ENCODE measurements at regions not wholly inside any gene's neighbourhood (a gene's known extent, or its start where the extent isn't known, plus 50 kb on each side); places are given as distances from the start of the nearest gene placed in this dataset.
"Not testable (repeated sequence)": the region's sequence is repeated elsewhere in the genome, so short reads cannot be mapped to it uniquely, and the experiment has no call there.

DNA sequence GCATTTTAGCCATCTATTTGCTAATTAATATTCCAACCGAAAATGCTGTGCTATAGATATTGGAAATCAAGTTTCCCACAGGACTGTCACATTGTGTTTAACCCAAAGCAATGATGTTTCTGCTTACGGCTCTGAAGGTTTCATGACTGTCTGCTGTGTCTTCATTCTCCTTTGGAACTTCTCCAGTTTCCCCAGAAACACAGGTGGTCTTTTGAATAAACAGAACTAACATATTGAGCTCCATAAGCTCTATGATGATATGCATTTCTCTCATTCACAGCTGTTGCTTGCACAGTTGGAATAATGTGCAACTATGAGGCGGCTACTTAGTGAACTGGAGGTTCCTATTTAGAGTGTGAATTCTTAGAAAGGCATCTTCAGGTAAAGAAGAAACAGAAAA lies 266.0 kb upstream of the ID4 start:
- Histone ChIP-seq H3K9ac (no peak overlapping the region), H3K4me1 (no peaks in the 10 kb centered on the region), H3K36me3 (ENCODE audit: control insufficient read depth, insufficient read depth, low read length) (no peaks in the 10 kb centered on the region), H3K27me3 (ENCODE audit: control insufficient read depth, insufficient read depth, low read length) (no peaks in the 10 kb centered on the region), H3K9me3 (ENCODE audit: control insufficient read depth, low read length) (no peaks in the 10 kb centered on the region), H2AFZ (no peak overlapping the region), H3K4me3 (ENCODE audit: low read depth, low read length) (no peak overlapping the region), H3K4me2 (ENCODE audit: low read length) (no peak overlapping the region), H3K79me2 (no peaks in the 10 kb centered on the region), H3K27ac (no peak overlapping the region)
- TF ChIP-seq, protein P1, sequence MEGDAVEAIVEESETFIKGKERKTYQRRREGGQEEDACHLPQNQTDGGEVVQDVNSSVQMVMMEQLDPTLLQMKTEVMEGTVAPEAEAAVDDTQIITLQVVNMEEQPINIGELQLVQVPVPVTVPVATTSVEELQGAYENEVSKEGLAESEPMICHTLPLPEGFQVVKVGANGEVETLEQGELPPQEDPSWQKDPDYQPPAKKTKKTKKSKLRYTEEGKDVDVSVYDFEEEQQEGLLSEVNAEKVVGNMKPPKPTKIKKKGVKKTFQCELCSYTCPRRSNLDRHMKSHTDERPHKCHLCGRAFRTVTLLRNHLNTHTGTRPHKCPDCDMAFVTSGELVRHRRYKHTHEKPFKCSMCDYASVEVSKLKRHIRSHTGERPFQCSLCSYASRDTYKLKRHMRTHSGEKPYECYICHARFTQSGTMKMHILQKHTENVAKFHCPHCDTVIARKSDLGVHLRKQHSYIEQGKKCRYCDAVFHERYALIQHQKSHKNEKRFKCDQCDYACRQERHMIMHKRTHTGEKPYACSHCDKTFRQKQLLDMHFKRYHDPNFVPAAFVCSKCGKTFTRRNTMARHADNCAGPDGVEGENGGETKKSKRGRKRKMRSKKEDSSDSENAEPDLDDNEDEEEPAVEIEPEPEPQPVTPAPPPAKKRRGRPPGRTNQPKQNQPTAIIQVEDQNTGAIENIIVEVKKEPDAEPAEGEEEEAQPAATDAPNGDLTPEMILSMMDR (IDR thresholded peaks at IDR 0.05): no peak

DNA sequence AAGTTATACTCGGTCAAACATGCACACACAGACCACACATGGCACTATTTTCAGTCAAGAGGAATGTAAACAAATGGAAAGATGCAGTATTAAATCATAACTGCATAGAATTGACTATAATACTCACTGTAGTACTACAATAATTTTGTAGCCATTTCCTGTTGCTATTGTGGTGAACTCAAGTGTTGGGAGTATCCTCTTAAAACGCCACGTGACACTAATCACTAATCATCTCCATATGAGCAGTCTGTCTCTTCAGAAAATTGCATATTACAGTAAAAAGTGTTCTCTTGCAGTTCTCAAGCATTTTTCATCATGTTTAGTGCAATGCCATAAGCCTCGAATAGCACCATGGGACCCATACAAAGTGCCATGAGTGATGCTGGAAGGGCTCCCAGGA lies 258.7 kb upstream of the ID4 start:
- Histone ChIP-seq H3K36me3 (ENCODE audit: control insufficient read depth, insufficient read depth, low read length) (no peaks in the 10 kb centered on the region), H3K4me1 (no peaks in the 10 kb centered on the region), H3K9me3 (ENCODE audit: control insufficient read depth, low read length) (no peaks in the 10 kb centered on the region), H3K4me3 (ENCODE audit: low read depth, low read length) (no peak overlapping the region), H2AFZ (no peak overlapping the region), H3K27ac (no peak overlapping the region), H3K4me2 (ENCODE audit: low read length) (no peak overlapping the region), H3K27me3 (ENCODE audit: control insufficient read depth, insufficient read depth, low read length) (no peaks in the 10 kb centered on the region), H3K9ac (no peak overlapping the region), H3K79me2 (no peaks in the 10 kb centered on the region)
- TF ChIP-seq, protein P1 (IDR thresholded peaks at IDR 0.05): no peak

DNA sequence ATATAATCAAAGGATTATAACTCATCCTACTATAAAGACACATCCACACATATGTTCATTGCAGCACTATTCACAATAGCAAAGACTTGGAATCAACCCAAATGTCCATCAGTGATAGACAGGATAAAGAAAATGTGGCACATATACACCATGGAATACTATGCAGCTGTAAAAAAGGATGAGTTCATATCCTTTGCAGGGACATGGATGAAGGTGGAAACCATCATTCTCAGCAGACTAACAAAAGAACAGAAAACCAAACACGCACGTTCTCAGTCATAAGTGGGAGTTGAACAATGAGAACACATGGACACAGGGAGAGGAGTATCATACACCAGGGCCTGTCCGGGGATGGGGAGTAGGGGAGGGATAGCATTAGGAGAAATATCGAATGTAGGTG lies 253.0 kb upstream of the ID4 start:
- not testable (repeated sequence) for H3K9me3 ChIP-seq (ENCODE audit: control insufficient read depth, low read length); H2AFZ ChIP-seq; H3K27me3 ChIP-seq (ENCODE audit: control insufficient read depth, insufficient read depth, low read length); H3K9ac ChIP-seq; H3K27ac ChIP-seq; H3K4me2 ChIP-seq (ENCODE audit: low read length); H3K79me2 ChIP-seq; H3K4me1 ChIP-seq; H3K4me3 ChIP-seq (ENCODE audit: low read depth, low read length); H3K36me3 ChIP-seq (ENCODE audit: control insufficient read depth, insufficient read depth, low read length)

DNA sequence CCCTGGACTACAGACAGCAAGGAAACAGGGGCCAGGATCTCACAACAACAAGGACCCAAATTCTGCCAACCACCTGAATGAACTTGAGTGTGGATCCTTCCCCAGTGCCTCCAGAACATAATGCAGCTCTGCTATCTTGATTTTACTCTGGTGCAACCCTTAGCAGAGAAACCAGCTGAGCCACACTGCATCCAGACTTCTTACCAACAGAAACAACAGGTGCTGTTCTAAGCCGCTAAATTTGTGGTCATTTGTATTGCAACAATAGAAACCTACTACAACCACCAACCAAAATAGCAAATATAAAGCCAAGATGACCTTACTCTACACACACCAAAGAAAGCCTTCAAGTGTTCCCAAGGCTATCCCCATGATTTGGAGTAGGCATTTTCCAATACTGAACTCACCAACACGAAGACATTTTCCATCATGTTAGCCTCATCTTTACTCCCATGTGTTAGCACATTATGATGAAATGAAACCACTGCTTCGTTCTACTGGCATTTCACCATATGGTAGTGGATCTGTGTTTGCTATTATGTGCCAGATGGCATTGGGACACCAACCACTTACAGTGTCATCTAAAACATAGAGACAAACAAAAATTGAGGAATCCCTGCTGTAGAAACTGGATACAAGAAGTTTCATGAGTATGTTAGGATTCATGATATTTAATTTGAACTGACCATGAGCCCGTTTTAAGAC lies 249.8 kb upstream of the ID4 start:
- Histone ChIP-seq H3K79me2 (no peaks in the 10 kb centered on the region), H3K4me1 (no peaks in the 10 kb centered on the region), H3K4me3 (ENCODE audit: low read depth, low read length) (no peak overlapping the region), H3K36me3 (ENCODE audit: control insufficient read depth, insufficient read depth, low read length) (no peaks in the 10 kb centered on the region), H2AFZ (no peak overlapping the region), H3K9me3 (ENCODE audit: control insufficient read depth, low read length) (no peaks in the 10 kb centered on the region), H3K4me2 (ENCODE audit: low read length) (no peak overlapping the region), H3K27me3 (ENCODE audit: control insufficient read depth, insufficient read depth, low read length) (no peaks in the 10 kb centered on the region), H3K9ac (no peak overlapping the region), H3K27ac (no peak overlapping the region)
- TF ChIP-seq, protein P1 (IDR thresholded peaks at IDR 0.05): no peak

DNA sequence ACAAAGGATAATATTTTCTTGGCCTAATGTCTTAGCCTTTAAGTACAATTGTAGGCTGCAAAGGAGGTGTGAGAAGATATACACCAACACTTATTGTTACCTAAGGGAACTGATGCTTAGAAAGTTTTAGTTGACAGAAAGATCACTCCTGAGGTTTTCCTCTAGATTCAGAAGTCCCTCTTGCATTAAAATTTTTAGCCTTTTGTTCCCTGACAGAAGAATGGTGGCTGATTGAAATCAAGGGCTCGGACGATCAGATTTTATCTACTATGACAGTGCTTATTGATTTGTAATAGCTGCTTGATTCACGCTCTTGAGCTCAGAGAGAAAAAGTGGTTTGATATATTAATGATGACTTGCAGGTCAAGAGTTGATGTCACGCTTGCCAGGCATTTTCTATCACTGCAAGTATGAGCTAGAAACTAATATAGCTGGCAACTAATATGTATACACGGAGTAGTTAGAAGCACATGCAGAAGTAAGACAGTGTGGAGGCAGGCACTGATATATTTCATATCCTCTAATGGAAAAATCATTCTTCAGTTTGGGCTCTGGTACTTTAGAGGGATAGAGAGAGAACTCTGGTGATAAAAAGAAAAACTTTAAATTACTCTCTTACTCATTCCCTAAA lies 246.6 kb upstream of the ID4 start:
- no peak overlapping the region for H3K4me2 ChIP-seq (ENCODE audit: low read length)
- no peaks in the 10 kb centered on the region for H3K27me3 ChIP-seq (ENCODE audit: control insufficient read depth, insufficient read depth, low read length)
- H3K4me1 ChIP-seq: no peaks in the 10 kb centered on the region
- TF ChIP-seq, protein P1 (IDR thresholded peaks at IDR 0.05): no peak
- H3K27ac ChIP-seq: no peak overlapping the region
- no peaks in the 10 kb centered on the region for H3K9me3 ChIP-seq (ENCODE audit: control insufficient read depth, low read length)
- H3K79me2 ChIP-seq: no peaks in the 10 kb centered on the region
- H3K4me3 ChIP-seq (ENCODE audit: low read depth, low read length): no peak overlapping the region
- no peak overlapping the region for H2AFZ ChIP-seq
- no peaks in the 10 kb centered on the region for H3K36me3 ChIP-seq (ENCODE audit: control insufficient read depth, insufficient read depth, low read length)
- H3K9ac ChIP-seq: no peak overlapping the region

Data from parathyroid adenoma (tissue), 2 donors.